Activated naive CD8-positive, alpha-beta T cell treated with anti-CD3 and anti-CD28 coated beads, Interleukin-2, amount 50 U/mL, for 16 hours (primary cell): ENCODE measurements at regions not wholly inside any gene's neighbourhood (a gene's known extent, or its start where the extent isn't known, plus 50 kb on each side); places are given as distances from the start of the nearest gene placed in this dataset.
"Not testable (repeated sequence)": the region's sequence is repeated elsewhere in the genome, so short reads cannot be mapped to it uniquely, and the experiment has no call there.

Source experiments
- DNase-seq: peaks from one replicate; pipeline ENCODE4 v3.0.0-alpha.2; 2020; ENCODE audit warnings: low read depth, low spot score

DNA sequence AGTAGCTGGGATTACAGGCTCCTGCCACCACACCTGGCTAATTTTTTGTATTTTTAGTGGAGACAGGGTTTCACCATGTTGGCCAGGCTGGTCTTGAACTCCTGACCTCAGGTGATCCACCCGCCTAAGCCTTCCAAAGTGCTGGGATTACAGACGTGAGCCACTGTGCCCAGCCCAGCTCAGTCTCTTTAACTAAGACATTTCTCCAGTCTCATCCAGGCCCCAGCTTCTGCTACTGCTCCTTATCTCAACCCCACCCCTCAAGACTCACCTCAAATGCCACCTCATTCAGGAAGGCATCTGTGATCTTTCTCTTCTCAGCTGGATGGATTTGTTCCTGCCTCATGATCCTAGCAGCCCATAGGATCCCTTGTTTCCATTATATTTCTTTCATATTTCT, 85.9 kb upstream of the GRAMD1B start:
- DNase-seq: not testable (repeated sequence)

DNA sequence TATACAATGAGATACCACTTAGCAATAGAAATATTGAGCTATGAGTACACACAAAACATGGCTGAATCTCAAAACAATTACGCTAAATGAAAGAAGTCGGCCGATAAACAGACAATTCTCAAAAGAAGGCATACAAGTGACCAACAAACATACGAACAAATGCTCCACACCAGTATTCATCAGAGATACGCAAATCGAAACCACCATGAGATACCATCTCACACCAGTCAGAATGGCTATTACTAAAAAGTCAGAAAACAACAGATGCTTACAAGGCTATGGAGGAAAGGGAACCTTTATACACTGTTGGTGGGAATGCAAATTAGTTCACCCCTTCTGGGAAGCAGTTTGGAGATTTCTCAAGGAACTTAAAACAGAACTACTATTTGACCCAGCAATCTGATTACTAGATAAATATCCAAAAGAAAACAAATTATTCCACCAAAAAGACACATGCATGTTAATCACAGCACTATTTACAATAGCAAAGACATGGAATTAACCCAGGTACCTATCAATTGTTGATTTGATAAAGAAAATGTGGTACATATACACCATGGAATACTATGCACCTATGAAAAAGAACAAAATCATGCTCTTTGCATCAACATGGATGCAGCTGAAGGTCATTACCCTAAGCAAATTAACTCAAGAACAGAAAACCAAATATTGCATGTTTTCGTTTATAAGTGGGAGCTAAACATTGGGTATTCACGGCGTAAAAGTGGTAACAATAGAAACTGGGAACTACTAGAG, 90.9 kb upstream of the GRAMD1B start:
- no peak for DNase-seq

DNA sequence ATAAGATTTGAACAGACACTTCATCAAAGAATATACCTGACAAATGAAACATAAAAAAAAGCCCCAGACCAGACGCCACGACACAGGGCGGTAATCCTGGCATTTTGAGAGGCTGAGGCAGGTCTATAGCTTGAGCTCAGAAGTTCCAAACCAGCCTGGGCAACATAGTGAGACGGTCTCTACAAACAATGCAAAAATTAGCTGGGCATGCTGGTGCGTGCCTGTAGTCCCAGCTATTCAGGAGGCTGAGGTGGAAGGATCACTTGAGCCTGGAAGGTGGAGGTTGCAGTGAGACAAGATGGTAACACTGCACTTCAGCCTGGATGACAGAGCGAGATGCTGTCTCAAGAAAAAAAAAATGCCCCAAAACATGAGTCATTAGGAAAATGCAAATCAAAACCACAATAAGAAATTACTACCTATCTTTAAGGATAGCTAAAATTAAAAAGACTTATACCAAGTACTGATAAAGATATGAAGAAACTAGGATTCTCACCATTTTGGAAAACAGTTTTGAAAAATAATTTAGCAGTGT, 91.7 kb upstream of the GRAMD1B start:
- DNase-seq: no peak

DNA sequence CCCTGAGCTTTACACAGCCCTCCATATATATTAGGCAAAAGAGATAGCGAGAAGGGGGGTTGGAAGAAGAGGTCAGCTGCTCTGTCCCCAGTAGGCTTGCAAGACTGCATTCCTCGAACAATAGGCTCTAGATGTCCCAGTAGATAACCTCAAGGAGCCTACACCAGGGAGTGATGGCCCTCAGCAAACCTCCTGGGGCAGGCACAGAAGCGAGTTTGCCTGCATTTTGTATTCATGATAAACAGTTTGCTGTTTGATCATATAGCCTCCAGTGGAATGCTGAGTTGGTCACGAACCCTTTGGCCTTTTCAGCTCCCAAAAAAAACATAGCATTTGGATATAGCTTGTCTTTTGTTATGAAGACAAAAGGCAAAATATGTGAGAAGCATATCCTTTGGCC, 95.1 kb upstream of the GRAMD1B start:
- no peak for DNase-seq

DNA sequence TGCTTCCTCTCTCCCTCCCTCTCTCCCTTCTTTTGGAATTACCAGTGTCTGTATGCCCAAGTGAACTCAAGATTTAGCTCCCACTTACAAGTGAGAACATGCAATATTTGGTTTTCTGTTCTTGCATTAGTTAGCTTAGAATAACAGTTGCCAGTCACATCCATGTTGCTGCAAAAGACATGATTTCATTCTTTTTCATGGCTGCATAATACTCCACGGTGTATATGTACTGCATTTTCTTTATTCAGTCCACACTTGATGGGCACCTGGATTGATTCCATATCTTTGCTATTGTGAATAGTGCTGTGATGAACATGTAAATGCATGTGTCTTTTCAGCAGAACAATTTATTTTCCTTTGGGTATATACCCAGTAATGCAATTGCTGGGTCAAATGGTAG, 97.5 kb upstream of the GRAMD1B start:
- DNase-seq: not testable (repeated sequence)

DNA sequence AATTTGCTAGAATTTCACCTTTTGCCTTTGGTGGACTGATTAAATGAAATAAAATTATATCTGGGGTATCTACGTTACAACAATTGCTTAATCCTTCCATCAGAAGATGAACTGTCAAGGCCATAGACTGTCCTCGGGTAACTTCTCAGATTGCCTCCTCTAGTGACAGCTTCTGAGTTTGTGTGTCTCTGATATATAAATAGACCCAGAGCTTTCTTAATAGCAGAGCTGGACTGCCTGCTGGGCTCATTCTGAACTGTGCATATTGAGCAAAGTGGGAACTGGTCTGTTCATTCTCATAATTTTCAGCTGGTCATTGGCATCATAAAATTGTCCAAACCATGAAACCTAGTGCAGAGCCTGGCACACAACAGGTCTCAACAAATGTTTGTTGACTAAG, 99.1 kb upstream of the GRAMD1B start:
- DNase-seq: no peak

DNA sequence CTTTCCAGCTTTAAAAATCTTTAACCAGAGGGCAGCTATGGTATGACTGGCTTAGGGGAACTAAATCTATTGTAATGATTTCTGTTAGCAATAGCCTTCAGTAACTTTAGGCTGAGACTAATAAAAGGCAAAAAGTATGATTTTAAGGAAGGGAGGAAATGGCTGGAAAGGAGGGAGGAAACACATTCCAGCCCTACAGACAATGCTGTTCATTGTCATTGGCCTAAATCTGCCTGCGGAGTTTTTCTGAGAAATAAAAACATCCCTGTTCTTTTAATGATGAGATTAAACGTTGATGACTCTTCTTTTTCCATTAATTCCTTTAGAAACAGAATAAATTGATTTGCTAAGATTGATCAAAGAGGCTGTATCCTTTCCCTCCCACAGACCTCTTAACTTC, 99.6 kb upstream of the GRAMD1B start:
- no peak for DNase-seq

DNA sequence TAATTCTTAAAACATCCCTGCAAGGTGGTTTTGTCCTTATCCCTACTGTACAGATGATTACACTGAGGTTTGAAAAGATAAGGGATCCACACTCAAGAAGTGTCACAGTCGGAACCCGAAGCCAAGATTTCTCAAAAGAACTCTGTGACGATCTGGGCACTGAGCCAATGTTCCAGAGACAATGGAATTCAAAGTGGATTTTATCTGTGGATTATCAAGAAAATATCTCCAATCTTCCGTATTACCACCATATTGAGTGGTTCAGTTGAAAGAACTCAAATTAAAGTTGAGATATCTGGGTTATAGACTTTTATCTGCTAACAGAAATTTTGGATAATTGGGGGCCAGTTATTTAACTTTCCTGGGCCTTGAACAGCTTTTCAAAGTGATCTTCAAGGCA, 100.0 kb upstream of the GRAMD1B start:
- no peak for DNase-seq

DNA sequence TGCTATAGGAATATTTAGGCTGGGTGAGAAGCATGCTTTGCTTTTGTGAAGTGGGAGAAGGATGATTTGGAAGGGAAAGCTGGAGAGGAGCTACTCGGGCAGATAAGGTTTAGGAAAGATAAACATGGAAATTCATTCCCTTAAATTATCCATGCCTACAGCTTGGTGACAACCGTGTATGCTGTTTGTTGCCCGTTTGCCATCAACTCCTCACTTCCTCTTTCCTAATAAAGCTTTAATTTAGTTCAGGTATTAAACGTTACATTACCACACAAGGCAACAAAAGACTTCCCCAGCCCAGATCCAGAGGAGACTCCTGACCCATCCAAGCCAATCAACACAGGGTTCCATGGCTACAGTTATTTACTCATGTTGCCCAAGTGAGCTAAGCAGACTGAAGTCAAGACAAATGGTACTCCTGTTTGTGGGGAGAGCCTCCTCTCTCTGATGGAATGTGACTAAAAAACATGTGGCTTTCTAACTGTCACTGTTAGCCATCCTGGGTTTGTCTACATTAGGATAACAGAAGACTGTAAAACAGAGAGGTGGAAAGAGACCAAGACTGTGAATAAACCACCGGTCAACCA, 101.7 kb upstream of the GRAMD1B start:
- no peak for DNase-seq

DNA sequence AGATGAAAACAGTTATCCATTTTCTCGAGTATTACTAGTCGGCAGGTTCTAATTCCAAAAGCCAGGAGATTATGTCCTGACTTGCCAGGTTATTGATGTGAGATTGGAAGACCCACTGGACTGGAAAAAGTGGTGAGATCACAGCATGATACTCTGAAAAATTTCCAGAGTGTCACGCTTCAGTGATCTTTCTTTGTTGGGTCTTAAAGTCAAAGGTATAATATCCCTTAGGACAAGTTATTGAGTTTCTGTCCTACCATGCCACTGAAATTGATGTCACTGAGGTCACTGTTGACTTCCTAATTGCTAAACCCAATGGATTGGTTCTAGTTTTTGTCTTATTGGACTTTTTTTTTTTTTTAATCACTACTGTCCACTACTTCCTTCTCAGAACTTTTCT, 104.5 kb upstream of the GRAMD1B start:
- no peak for DNase-seq

DNA sequence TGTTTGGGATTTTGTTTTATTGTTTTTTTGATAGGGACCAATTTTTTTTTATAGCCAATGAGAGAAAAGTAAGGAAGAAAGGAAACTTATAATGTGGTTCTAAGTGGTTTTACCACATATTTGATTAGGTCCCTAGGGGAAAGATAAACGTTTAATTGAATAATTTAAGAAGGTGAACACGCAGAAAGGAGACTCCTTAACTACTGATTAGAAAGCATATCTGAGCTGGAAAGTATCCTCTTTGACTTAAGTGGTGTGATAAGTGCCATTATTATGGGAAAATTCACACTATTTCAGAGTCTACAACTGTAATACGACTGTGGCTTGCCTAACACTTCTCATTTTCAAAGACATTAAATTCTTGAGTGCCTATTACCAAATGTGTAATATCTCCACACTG, 106.5 kb upstream of the GRAMD1B start:
- no peak for DNase-seq

DNA sequence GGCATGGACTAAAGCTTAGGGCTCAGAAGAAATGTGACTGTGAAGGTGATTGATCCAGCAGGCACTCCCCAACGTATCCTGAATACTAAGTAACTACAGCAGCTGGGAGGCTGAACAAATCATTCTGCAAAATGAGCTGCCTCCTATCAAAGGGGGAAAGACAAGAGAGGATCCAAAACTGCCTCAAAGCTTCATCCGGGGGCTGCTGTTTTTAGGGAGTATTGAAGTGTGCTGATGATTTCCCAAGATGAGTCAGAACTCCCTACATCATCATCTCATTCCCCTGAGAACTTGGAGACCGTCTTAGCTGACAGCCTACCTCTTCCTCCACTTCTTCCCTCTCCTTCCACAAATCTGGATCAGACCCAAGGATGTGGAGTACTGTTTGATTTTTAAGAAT, 108.4 kb upstream of the GRAMD1B start:
- DNase-seq: no peak

DNA sequence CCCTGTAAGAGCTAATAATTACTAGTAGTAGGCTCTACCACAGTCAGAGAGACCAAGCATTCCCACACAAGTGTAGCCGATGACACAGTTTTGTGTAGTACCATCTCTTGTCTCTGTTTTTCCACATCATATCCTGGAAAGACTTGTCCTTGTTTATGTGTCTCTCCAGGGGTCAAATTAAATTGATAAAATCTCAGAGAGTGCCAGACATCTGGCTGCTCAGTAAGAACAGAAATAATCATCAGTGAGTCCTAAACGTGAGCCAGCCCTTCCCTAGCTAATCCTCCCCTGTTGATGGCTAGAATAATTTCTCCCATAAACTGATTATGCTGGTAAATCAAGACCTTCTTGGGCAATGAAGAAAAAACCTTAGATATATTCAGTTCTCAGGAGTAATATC, 111.4 kb upstream of the GRAMD1B start:
- DNase-seq: no peak

DNA sequence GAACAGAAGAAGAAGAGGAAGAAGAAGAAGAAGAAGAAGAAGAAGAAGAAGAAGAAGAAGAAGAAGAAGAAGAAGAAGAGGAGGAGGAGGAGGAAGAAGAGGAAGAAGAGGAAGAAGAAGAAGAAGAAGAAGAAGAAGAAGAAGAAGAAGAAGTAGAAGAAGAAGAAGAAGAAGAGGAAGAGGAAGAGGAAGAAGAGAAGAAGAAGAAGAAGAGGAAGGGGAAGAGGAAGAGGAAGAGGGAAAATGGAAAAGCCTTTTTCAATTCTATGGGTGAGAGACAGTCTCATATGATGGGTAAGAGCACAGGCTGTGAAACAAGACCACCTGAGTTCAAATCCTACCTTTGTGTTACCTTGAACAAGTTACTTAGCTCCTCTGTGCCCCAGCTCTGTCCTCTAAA, 111.9 kb upstream of the GRAMD1B start:
- not testable (repeated sequence) for DNase-seq

DNA sequence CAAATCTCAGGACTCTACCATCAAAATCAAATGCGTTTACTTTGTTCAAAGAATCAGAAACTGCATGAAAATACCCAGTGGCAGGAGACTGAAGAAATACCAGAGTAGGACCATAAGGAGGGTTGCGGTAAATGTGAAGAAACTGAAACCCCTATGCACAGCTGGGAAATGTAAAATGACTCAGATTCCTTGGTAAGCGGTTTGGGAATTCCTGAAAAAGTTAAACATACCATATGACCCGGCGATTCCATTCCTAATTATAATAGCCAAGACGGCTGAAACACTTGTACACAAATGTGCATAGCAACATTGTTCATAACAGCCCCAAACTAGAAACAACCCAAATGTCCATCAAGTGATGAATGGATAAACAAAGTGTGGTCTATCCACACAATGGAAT, 114.1 kb upstream of the GRAMD1B start:
- DNase-seq: no peak

DNA sequence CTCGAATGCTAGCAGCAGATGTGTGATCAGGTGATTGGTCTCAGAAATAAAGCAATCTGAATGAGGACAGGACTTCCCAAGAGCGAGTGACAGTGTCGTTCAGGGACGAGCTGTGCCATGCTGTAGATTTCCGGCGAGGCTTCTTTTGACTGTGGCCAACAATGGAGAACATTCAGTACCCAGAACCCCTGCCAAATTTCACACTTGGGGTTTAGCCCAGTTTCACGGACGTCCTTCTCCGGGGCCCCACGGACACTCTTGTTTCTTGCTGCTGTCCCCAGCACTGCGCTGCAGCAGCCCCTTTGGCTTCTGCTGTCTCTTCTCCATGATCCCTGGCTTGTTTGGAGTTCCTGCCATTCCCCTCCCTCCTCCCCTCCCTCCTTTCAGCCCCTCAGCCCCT, 115.1 kb upstream of the GRAMD1B start:
- no peak for DNase-seq

DNA sequence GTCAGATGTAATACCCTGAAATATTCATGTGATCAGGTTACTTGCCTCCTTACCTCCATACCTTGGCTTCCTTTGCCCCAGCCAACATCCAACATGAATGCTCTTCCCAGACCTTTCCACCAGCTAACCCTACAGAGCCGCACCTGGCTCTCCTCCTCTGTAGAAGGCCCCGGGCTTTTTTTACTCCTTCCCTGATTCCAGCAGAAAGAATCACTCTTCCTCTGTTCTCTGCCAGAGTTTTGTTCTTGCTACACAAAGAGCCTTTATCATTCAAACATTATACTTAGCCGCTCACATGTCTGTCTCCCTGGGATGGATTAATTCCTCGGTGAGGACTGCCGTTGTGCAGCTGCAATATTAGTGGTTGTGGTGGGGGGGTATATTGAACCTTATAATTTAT, 116.8 kb upstream of the GRAMD1B start:
- DNase-seq: no peak

DNA sequence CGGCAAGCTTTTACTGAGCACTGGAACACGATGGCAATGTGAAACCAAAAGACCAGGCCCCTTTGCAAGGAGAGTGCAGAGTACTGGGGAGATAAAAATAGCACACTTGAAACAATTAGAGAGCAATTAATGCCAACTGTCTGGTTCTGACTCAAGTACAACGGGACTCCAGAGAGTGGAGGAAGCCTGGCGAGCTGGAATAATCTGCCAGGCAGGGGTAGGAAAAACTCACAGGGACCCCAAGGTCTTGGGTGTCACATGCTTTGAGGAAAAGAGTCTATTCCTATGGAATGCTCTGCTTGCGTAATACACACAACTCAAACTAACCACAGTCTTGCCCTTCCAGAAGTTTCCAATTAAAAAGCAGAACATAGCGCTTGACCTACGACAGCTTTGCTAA, 113.0 kb upstream of the CLMP start:
- no peak for DNase-seq

DNA sequence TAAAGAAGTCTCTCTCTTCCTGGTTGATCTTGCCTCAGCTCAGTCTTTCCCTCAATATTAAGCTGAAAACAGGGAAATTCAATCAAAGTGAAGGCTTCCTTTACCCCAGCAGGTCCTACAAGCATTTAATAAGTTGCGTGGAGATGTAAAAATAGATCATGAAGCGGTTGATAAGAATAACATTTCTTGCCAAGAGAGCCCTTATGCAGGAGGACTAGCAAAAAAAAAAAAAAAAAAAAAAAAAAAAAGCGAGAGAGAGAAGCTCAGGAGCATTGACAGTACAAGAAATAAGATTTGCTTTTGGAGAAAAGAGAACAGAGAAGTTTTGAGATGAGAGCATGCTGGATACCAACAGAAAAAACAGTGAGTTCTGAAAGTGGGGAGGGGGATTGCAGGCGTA, 112.2 kb upstream of the CLMP start:
- no peak for DNase-seq

DNA sequence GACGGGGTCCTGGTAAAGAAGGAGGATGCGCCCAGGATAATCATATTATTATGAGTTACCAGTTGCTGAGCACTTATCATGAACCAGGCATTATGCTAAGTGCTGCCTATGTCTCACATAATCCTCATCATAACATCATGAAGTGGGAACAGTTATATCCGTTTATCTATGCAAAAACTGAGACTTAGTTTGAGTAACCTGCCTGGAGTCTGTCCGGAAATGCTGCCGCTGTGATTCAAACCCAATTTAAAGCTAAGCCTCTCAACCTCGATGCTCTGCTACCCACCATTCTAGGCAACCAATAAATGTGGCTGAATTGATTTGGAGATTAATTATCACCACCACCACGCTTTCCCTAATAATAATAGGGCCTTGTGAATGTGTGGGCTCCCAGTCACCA, 111.5 kb upstream of the CLMP start:
- DNase-seq: no peak

DNA sequence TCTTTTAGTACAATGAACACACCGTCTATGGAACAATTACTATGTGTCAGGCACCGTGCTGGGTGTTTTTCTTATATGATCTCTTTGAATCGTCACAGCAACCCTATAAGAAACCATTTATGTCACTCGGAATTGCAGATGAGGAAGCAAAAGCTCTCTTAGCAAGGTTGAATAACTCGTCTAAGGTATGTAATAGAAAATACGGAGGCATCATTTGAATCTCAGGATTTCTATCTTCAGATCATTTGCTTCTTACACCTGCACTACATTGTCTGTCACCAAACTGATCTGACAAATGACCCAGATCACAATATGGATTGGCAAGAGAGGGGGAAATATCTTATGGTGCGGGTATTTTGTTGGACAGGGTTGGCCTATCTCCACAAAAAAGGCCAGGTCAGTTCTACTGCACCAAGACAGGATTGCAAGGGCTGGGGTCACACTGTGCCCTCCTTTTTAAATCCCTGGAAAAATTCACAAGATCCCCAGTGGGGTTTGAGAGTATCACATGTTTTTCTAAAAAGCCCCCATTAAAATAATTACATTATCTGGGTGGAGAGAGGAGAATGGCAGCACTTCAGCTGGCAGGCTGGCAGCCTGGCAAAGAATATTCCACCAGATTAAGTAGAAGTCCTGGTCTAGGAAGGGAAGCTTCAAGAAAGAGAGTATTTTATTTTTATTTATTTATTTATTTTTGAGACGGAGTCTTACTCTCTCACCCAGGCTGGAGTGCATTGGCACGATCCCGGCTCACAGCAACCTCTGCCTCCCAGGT, 110.7 kb upstream of the CLMP start:
- DNase-seq: no peak

DNA sequence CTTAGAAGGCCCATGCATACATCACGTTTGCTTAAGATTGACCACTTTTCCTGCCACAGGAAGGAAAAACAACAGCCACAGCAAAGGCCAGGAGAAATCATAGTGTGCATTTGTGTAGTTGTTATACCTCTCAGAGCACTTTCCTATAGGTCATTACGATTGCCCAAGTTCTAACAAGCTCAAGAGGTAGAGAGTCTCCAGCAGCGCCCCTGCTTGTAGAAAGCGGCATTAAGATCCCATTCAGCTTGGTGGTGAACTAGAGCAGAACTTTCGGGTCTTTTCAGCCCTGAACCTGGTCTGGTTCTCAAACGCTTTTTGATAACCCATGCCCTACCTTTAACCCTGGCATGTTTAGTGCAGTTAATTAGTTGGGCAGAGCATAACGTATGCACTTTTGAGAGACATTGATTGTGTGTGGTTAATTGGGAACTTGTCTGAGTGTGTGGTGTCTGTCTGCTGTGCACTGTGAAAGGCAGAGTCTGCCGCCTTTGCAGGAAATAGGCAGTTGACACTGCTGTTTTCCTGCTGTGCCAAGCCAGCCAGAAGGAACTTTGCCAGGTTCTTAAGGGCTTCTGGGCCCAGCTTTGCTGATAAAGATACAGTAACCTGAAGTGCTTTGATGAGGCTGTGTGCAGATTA, 109.9 kb upstream of the CLMP start:
- DNase-seq: no peak
